Loucy (cell line): ENCODE measurements at regions not wholly inside any gene's neighbourhood (a gene's known extent, or its start where the extent isn't known, plus 50 kb on each side); places are given as distances from the start of the nearest gene placed in this dataset.
"Not testable (repeated sequence)": the region's sequence is repeated elsewhere in the genome, so short reads cannot be mapped to it uniquely, and the experiment has no call there.

Source experiments
- H2AFZ ChIP-seq: fragments of 200-600 bp; sonication (generic); 2 replicates; pipeline ENCODE4 v1.6.0; 2016; ENCODE audit warnings: antibody characterized with exemption, mild to moderate bottlenecking, low read length, moderate library complexity
- H3F3A ChIP-seq: fragments of 200-600 bp; 2 replicates; pipeline ENCODE4 v1.6.0; 2016; ENCODE audit warnings: antibody characterized with exemption, low read depth, mild to moderate bottlenecking
- H3K27me3 ChIP-seq: fragments of 200-600 bp; sonication (generic); 2 replicates; pipeline ENCODE4 v1.6.1; 2014; ENCODE audit warnings: low read length, mild to moderate bottlenecking; ENCODE audit not compliant: insufficient read depth, poor library complexity, severe bottlenecking
- H3K36me3 ChIP-seq: fragments of 200-600 bp; sonication (generic); 2 replicates; pipeline ENCODE4 v1.6.1; 2016; ENCODE audit warnings: low read length; ENCODE audit not compliant: insufficient read depth
- H3K4me1 ChIP-seq: fragments of 200-600 bp; sonication (generic); 2 replicates; pipeline ENCODE4 v1.5.1; 2014; ENCODE audit warnings: low read length, mild to moderate bottlenecking; ENCODE audit not compliant: insufficient read depth, poor library complexity, severe bottlenecking
- H3K4me2 ChIP-seq: fragments of 200-600 bp; sonication (generic); 2 replicates; pipeline ENCODE4 v1.6.0; 2014; ENCODE audit warnings: antibody characterized with exemption, low read length, low read depth, mild to moderate bottlenecking; ENCODE audit not compliant: poor library complexity, severe bottlenecking
- H3K4me3 ChIP-seq: fragments of 200-600 bp; sonication (generic); 2 replicates; pipeline ENCODE4 v1.5.1; 2014; ENCODE audit warnings: low read length, mild to moderate bottlenecking, mixed read lengths; ENCODE audit not compliant: poor library complexity, severe bottlenecking
- H3K79me2 ChIP-seq: fragments of 200-600 bp; sonication (generic); 2 replicates; pipeline ENCODE4 v1.6.1; 2014; ENCODE audit warnings: low read length; ENCODE audit not compliant: insufficient read depth
- H3K9ac ChIP-seq: fragments of 200-600 bp; sonication (generic); 2 replicates; pipeline ENCODE4 v1.6.0; 2014; ENCODE audit warnings: mild to moderate bottlenecking, low read depth, low read length, moderate library complexity; ENCODE audit not compliant: poor library complexity, severe bottlenecking
- H3K9me2 ChIP-seq: fragments of 200-600 bp; sonication (generic); replicated peaks from 2 replicates; pipeline ENCODE4 v1.6.1; 2016; ENCODE audit warnings: low read depth, low read length, mixed read lengths
- H3K9me3 ChIP-seq: fragments of 200-600 bp; sonication (generic); 2 replicates; pipeline ENCODE4 v1.6.1; 2014; ENCODE audit warnings: mild to moderate bottlenecking, antibody characterized with exemption, low read length, low read depth; ENCODE audit not compliant: insufficient read depth
- H4K20me1 ChIP-seq: fragments of 200-600 bp; sonication (generic); 2 replicates; pipeline ENCODE4 v1.6.0; 2014; ENCODE audit warnings: antibody characterized with exemption, low read length, mild to moderate bottlenecking; ENCODE audit not compliant: insufficient read depth, poor library complexity, severe bottlenecking
- CTCF ChIP-seq: fragments of 200-600 bp; sonication (generic); conservative IDR thresholded peaks from 2 replicates; pipeline ENCODE4 v1.5.1; 2014; ENCODE audit warnings: mild to moderate bottlenecking, antibody characterized with exemption, low read length
- EZH2phosphoT487 ChIP-seq: fragments of 200-600 bp; IDR thresholded peaks from 2 replicates; pipeline ENCODE4 v1.6.1; 2018; ENCODE audit warnings: antibody characterized with exemption, mild to moderate bottlenecking, moderate library complexity, borderline replicate concordance

- no peaks in the 10 kb centered on the region for H4K20me1 ChIP-seq
- no peaks in the 10 kb centered on the region for H3K9me3 ChIP-seq
- no peak overlapping the region for H3K4me2 ChIP-seq
- no peaks in the 10 kb centered on the region for H3K36me3 ChIP-seq
- H3K79me2 ChIP-seq: no peaks in the 10 kb centered on the region
- H3K9me2 ChIP-seq: no peaks in the 10 kb centered on the region
- TF ChIP-seq EZH2phosphoT487: no peak
- no peak for TF ChIP-seq CTCF
- H3K9ac ChIP-seq: no peak overlapping the region
- no peak overlapping the region for H3K4me3 ChIP-seq
- no peaks in the 10 kb centered on the region for H3K27me3 ChIP-seq
- no peaks in the 10 kb centered on the region for H3F3A ChIP-seq
- no peak overlapping the region for H2AFZ ChIP-seq
- peaks cover 12% of the 10 kb centered on the region for H3K4me1 ChIP-seq
Observed at GRCh38 chr3:110349295-110349694, 722.3 kb upstream of the NECTIN3 start.

GRCh38 chr3:110352841-110353604, 718.6 kb upstream of the NECTIN3 start:
- Histone ChIP-seq H3K4me1 (no peaks in the 10 kb centered on the region), H3K4me3 (no peak overlapping the region), H3K9me2 (no peaks in the 10 kb centered on the region), H3K9ac (no peak overlapping the region), H2AFZ (no peak overlapping the region), H3K79me2 (no peaks in the 10 kb centered on the region), H3K9me3 (no peaks in the 10 kb centered on the region), H4K20me1 (no peaks in the 10 kb centered on the region), H3K4me2 (no peak overlapping the region), H3K27me3 (no peaks in the 10 kb centered on the region), H3K36me3 (no peaks in the 10 kb centered on the region), H3F3A (no peaks in the 10 kb centered on the region)
- TF ChIP-seq EZH2phosphoT487: no peak
- TF ChIP-seq CTCF: no peak

- Histone ChIP-seq H3F3A (no peaks in the 10 kb centered on the region), H3K4me3 (no peak overlapping the region), H3K9me2 (no peaks in the 10 kb centered on the region), H3K36me3 (no peaks in the 10 kb centered on the region), H3K4me2 (no peak overlapping the region), H3K4me1 (no peaks in the 10 kb centered on the region), H3K27me3 (no peaks in the 10 kb centered on the region), H3K9ac (no peak overlapping the region), H4K20me1 (no peaks in the 10 kb centered on the region), H3K9me3 (no peaks in the 10 kb centered on the region), H3K79me2 (no peaks in the 10 kb centered on the region), H2AFZ (no peak overlapping the region)
- TF ChIP-seq CTCF (no peak), EZH2phosphoT487 (no peak)
Observed at GRCh38 chr3:110362751-110363150, 708.9 kb upstream of the NECTIN3 start.

- H3K4me3 ChIP-seq, H3K4me2 ChIP-seq, H4K20me1 ChIP-seq, H3K36me3 ChIP-seq, H3K9me2 ChIP-seq, H2AFZ ChIP-seq, H3K4me1 ChIP-seq, H3K9me3 ChIP-seq, H3K79me2 ChIP-seq, H3F3A ChIP-seq, H3K9ac ChIP-seq, H3K27me3 ChIP-seq: not testable (repeated sequence)
Observed at GRCh38 chr3:110367289-110367688, 704.3 kb upstream of the NECTIN3 start.
